HCT116 (cell line): ENCODE measurements at regions not wholly inside any gene's neighbourhood (a gene's known extent, or its start where the extent isn't known, plus 50 kb on each side); places are given as distances from the start of the nearest gene placed in this dataset.

Source experiments
- ATAC-seq: fragments of 200-7000 bp; cut with Tn5 transposase; 2 replicates; pipeline ENCODE4 v1.9.1; 2020; ENCODE audit warnings: mild to moderate bottlenecking, moderate library complexity
- BruUV-seq: library from RNA; stranded (reverse); fragments of 400-500 nt; replicated peaks from 2 replicates; lab custom pipeline; 2021; lab: Mats Ljungman, UMichigan
- CTCF ChIA-PET: fragments of 300-600 bp; sonication (Branson Sonifier 250); formaldehyde crosslinking; loops from one replicate; lab custom pipeline; 2021; ENCODE audit warnings: antibody characterized with exemption; lab: Charles Lee
- POLR2A ChIA-PET: fragments of 300-600, 350-600 bp; sonication (Branson Sonifier 250); formaldehyde crosslinking; loops from one replicate; lab custom pipeline; 2021; ENCODE audit warnings: antibody characterized with exemption; lab: Charles Lee
- RAD21 ChIA-PET, 2 experiments: fragments of 300-600 bp; sonication (Branson Sonifier 250); formaldehyde crosslinking; loops; one replicate each; lab custom pipeline; 2023; ENCODE audit warnings: low total read pairs in 2 of 2; ENCODE audit not compliant: uncharacterized antibody in 2 of 2, unreplicated experiment in 2 of 2, low non-redundant PET in 1 of 2; lab: Charles Lee
- DNase-seq: peaks from one replicate; pipeline ENCODE4 v3.0.0-alpha.2; 2010; ENCODE audit warnings: low read depth, low spot score
- H2AFZ ChIP-seq: fragments of 200-600 bp; shearing (Covaris generic), sonication (generic); 2 replicates; pipeline ENCODE4 v1.6.1; 2017; ENCODE audit warnings: low read depth, mixed run types, mixed read lengths, antibody characterized with exemption, low read length; ENCODE audit not compliant: poor library complexity, severe bottlenecking
- H3K27ac ChIP-seq: 2 replicates; pipeline ENCODE4 v1.5.1; 2012; ENCODE audit warnings: low read depth, low read length
- H3K27me3 ChIP-seq: fragments of 200-600 bp; sonication (generic); 2 replicates; pipeline ENCODE4 v1.6.1; 2016; ENCODE audit warnings: mixed run types, low read length, mixed read lengths; ENCODE audit not compliant: insufficient read depth
- H3K36me3 ChIP-seq, 2 experiments: fragments of 200-500 bp in 1 of 2; fragments of 200-600 bp in 1 of 2; sonication (Bioruptor generic) in 1 of 2; sonication (generic) in 1 of 2; 2 replicates each; pipeline versions ENCODE4 v1.5.1 to v1.6.1; 2014 to 2016; ENCODE audit warnings: low read length in 2 of 2, inconsistent platforms in 1 of 2, mixed read lengths in 1 of 2, mixed run types in 1 of 2; ENCODE audit not compliant: insufficient read depth in 2 of 2, control insufficient read depth in 1 of 2
- H3K4me1 ChIP-seq, 2 experiments: fragments of 200-600 bp in 1 of 2; sonication (generic) in 1 of 2; 2 replicates each; pipeline versions ENCODE4 v1.5.1 to v1.6.1; 2012 to 2017; ENCODE audit warnings: low read length in 2 of 2, inconsistent platforms in 1 of 2, mild to moderate bottlenecking in 1 of 2, mixed read lengths in 1 of 2, mixed run types in 1 of 2, moderate library complexity in 1 of 2; ENCODE audit not compliant: insufficient read depth in 2 of 2, control insufficient read depth in 1 of 2
- H3K4me2 ChIP-seq: fragments of 200-600 bp; sonication (generic); 2 replicates; pipeline ENCODE4 v1.6.1; 2017; ENCODE audit warnings: mixed run types, low read length, mixed read lengths
- H3K4me3 ChIP-seq, 2 experiments: fragments of 200-600 bp in 1 of 2; sonication (generic) in 1 of 2; replicated peaks in 1 of 2; 2 replicates each; pipeline ENCODE4 v1.5.1; 2011 to 2016; ENCODE audit warnings: low read length in 2 of 2, control low read depth in 1 of 2, low read depth in 1 of 2, mild to moderate bottlenecking in 1 of 2, mixed read lengths in 1 of 2, mixed run types in 1 of 2
- H3K79me2 ChIP-seq: fragments of 200-600 bp; sonication (generic); 2 replicates; pipeline ENCODE4 v1.6.1; 2017; ENCODE audit warnings: mild to moderate bottlenecking, mixed run types, low read length, moderate library complexity, mixed read lengths; ENCODE audit not compliant: insufficient read depth
- H3K9ac ChIP-seq: fragments of 200-600 bp; sonication (generic); 2 replicates; pipeline ENCODE4 v1.6.1; 2016; ENCODE audit warnings: low read length, mixed read lengths
- H3K9me2 ChIP-seq: fragments of 200-600 bp; sonication (generic), shearing (Covaris generic); 2 replicates; pipeline ENCODE4 v1.6.1; 2017; ENCODE audit warnings: mixed run types, mild to moderate bottlenecking, moderate library complexity; ENCODE audit not compliant: insufficient read depth
- H3K9me3 ChIP-seq, 2 experiments: fragments of 200-500 bp in 1 of 2; fragments of 200-600 bp in 1 of 2; sonication (Bioruptor generic) in 1 of 2; sonication (generic) in 1 of 2; 2 replicates each; pipeline ENCODE4 v1.6.1; 2014 to 2017; ENCODE audit warnings: low read length in 2 of 2, mixed read lengths in 2 of 2, inconsistent platforms in 1 of 2, low read depth in 1 of 2, mild to moderate bottlenecking in 1 of 2, mixed run types in 1 of 2, moderate library complexity in 1 of 2; ENCODE audit not compliant: control insufficient read depth in 1 of 2, insufficient read depth in 1 of 2
- H4K20me1 ChIP-seq: fragments of 200-600 bp; sonication (generic), shearing (Covaris generic); 2 replicates; pipeline ENCODE4 v1.6.1; 2017; ENCODE audit warnings: mixed run types, mild to moderate bottlenecking, moderate library complexity; ENCODE audit not compliant: insufficient read depth
- ATF3 ChIP-seq: IDR thresholded peaks from 2 replicates; pipeline ENCODE4 v1.6.1; 2012
- CEBPB ChIP-seq: IDR thresholded peaks from 2 replicates; pipeline ENCODE4 v1.6.1; 2012; ENCODE audit warnings: low read depth
- CTCF ChIP-seq, 3 experiments: fragments of 200-600 bp in 1 of 3; sonication (generic) in 1 of 3; IDR thresholded peaks in 2 of 3; conservative IDR thresholded peaks in 1 of 3; 2 replicates each; pipeline ENCODE4 v1.5.1; 2012 to 2017; ENCODE audit warnings: low read depth in 2 of 3, low read length in 2 of 3, antibody characterized with exemption in 1 of 3, borderline replicate concordance in 1 of 3, control low read depth in 1 of 3, mild to moderate bottlenecking in 1 of 3, mixed read lengths in 1 of 3, mixed run types in 1 of 3, moderate library complexity in 1 of 3; ENCODE audit not compliant: insufficient read depth in 1 of 3
- EGR1 ChIP-seq: IDR thresholded peaks from 2 replicates; pipeline ENCODE4 v1.6.1; 2012; ENCODE audit warnings: low read depth
- EZH2phosphoT487 ChIP-seq: fragments of 200-600 bp; IDR thresholded peaks from 2 replicates; pipeline ENCODE4 v1.6.1; 2018; ENCODE audit warnings: antibody characterized with exemption, borderline replicate concordance
- FOSL1 ChIP-seq: IDR thresholded peaks from 2 replicates; pipeline ENCODE4 v1.6.1; 2012; ENCODE audit warnings: low read depth
- JUND ChIP-seq: IDR thresholded peaks from 2 replicates; pipeline ENCODE4 v1.6.1; 2012
- MAX ChIP-seq: IDR thresholded peaks from 2 replicates; pipeline ENCODE4 v1.6.1; 2012
- POLR2A ChIP-seq: IDR thresholded peaks from 2 replicates; pipeline ENCODE4 v1.7.0; 2011; ENCODE audit warnings: borderline replicate concordance; ENCODE audit not compliant: insufficient read depth, insufficient read length; ENCODE audit errors: extremely low read depth
- POLR2AphosphoS5 ChIP-seq: IDR thresholded peaks from 2 replicates; pipeline ENCODE4 v1.6.1; 2011; ENCODE audit warnings: mild to moderate bottlenecking, low read depth, low read length, moderate library complexity
- RAD21 ChIP-seq: IDR thresholded peaks from 2 replicates; pipeline ENCODE4 v1.6.1; 2012; ENCODE audit warnings: low read depth, mild to moderate bottlenecking
- SIN3A ChIP-seq: IDR thresholded peaks from 2 replicates; pipeline ENCODE4 v1.6.1; 2012; ENCODE audit warnings: low read depth
- SP1 ChIP-seq: IDR thresholded peaks from 2 replicates; pipeline ENCODE4 v1.6.1; 2012; ENCODE audit warnings: low read depth
- YY1 ChIP-seq: IDR thresholded peaks from 2 replicates; pipeline ENCODE4 v1.6.1; 2011; ENCODE audit warnings: low read length, low read depth, moderate library complexity, mild to moderate bottlenecking; ENCODE audit not compliant: insufficient replicate concordance; ENCODE audit errors: extremely low read depth
- ZFX ChIP-seq: fragments of 450-650 bp; IDR thresholded peaks from 2 replicates; pipeline ENCODE4 v1.6.1; 2017
- ZNF274 ChIP-seq: fragments of 200-500 bp; sonication (Bioruptor generic); IDR thresholded peaks from 2 replicates; pipeline ENCODE4 v1.6.1; 2014; ENCODE audit warnings: mild to moderate bottlenecking, low read depth, low read length, inconsistent platforms
- intact Hi-C: fragments of 100-400 bp; cut with micrococcal nuclease; formaldehyde crosslinking; loops from 2 replicates; pipeline ENCODE4 v1.10.0; 2022
- TF ChIP-seq, protein P1 (sequence below): IDR thresholded peaks from 2 replicates; pipeline ENCODE4 v1.6.1; 2012; ENCODE audit warnings: low read depth
- TF ChIP-seq, protein P2 (sequence below): IDR thresholded peaks from 2 replicates; pipeline ENCODE4 v1.6.1; 2011; ENCODE audit warnings: mild to moderate bottlenecking, low read length, moderate library complexity; ENCODE audit not compliant: insufficient replicate concordance; ENCODE audit errors: extremely low read depth

- H3K4me1 ChIP-seq = no peaks in the 10 kb centered on the region
- H3K27me3 ChIP-seq = no peaks in the 10 kb centered on the region
- ChIA-PET CTCF (no interaction called here), POLR2A (no interaction called here), RAD21 (no interaction called here)
- H3K9me3 ChIP-seq = no peaks in the 10 kb centered on the region
- H4K20me1 ChIP-seq = no peaks in the 10 kb centered on the region
- TF ChIP-seq ZNF274 = no peak
- TF ChIP-seq YY1 = no peak
- no peak for TF ChIP-seq JUND
- TF ChIP-seq, protein P1, sequence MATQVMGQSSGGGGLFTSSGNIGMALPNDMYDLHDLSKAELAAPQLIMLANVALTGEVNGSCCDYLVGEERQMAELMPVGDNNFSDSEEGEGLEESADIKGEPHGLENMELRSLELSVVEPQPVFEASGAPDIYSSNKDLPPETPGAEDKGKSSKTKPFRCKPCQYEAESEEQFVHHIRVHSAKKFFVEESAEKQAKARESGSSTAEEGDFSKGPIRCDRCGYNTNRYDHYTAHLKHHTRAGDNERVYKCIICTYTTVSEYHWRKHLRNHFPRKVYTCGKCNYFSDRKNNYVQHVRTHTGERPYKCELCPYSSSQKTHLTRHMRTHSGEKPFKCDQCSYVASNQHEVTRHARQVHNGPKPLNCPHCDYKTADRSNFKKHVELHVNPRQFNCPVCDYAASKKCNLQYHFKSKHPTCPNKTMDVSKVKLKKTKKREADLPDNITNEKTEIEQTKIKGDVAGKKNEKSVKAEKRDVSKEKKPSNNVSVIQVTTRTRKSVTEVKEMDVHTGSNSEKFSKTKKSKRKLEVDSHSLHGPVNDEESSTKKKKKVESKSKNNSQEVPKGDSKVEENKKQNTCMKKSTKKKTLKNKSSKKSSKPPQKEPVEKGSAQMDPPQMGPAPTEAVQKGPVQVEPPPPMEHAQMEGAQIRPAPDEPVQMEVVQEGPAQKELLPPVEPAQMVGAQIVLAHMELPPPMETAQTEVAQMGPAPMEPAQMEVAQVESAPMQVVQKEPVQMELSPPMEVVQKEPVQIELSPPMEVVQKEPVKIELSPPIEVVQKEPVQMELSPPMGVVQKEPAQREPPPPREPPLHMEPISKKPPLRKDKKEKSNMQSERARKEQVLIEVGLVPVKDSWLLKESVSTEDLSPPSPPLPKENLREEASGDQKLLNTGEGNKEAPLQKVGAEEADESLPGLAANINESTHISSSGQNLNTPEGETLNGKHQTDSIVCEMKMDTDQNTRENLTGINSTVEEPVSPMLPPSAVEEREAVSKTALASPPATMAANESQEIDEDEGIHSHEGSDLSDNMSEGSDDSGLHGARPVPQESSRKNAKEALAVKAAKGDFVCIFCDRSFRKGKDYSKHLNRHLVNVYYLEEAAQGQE = no peak
- TF ChIP-seq RAD21 = no peak
- no peak for TF ChIP-seq POLR2AphosphoS5
- TF ChIP-seq CEBPB = no peak
- no peak for TF ChIP-seq ZFX
- TF ChIP-seq MAX = no peak
- TF ChIP-seq SP1 = no peak
- TF ChIP-seq, protein P2, sequence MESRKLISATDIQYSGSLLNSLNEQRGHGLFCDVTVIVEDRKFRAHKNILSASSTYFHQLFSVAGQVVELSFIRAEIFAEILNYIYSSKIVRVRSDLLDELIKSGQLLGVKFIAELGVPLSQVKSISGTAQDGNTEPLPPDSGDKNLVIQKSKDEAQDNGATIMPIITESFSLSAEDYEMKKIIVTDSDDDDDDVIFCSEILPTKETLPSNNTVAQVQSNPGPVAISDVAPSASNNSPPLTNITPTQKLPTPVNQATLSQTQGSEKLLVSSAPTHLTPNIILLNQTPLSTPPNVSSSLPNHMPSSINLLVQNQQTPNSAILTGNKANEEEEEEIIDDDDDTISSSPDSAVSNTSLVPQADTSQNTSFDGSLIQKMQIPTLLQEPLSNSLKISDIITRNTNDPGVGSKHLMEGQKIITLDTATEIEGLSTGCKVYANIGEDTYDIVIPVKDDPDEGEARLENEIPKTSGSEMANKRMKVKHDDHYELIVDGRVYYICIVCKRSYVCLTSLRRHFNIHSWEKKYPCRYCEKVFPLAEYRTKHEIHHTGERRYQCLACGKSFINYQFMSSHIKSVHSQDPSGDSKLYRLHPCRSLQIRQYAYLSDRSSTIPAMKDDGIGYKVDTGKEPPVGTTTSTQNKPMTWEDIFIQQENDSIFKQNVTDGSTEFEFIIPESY = no peak
- no peak for TF ChIP-seq POLR2A
- no peak for TF ChIP-seq EGR1
- TF ChIP-seq CTCF (IDR thresholded peaks at IDR 0.05 in 2 of 3, conservative IDR thresholded peaks at IDR 0.05 in 1 of 3; ENCODE audit: borderline replicate concordance in 1 of 3, insufficient read depth in 1 of 3, low read depth in 2 of 3, low read length in 2 of 3) = no peak
- no peak for TF ChIP-seq FOSL1
- no peak for TF ChIP-seq ATF3
- TF ChIP-seq SIN3A = no peak
- no peak for TF ChIP-seq EZH2phosphoT487
- no peak overlapping the region for H3K9ac ChIP-seq
- no peaks in the 10 kb centered on the region for H3K36me3 ChIP-seq
- H3K4me3 ChIP-seq = no peak overlapping the region
- H2AFZ ChIP-seq = no peak overlapping the region
- no peak for ATAC-seq
- H3K4me2 ChIP-seq = no peak overlapping the region
- no peaks in the 10 kb centered on the region for H3K79me2 ChIP-seq
- intact Hi-C loops = no loop called here
- no peak overlapping the region for H3K27ac ChIP-seq
- DNase-seq = no peak
- no TSS peak for BruUV-seq
- no peaks in the 10 kb centered on the region for H3K9me2 ChIP-seq
Observed at GRCh38 chrX:3493605-3494004, 147.2 kb upstream of the MXRA5 start.
